ENCODE measurements at regions not wholly inside any gene's neighbourhood (a gene's known extent, or its start where the extent isn't known, plus 50 kb on each side); places are given as distances from the start of the nearest gene placed in this dataset.

DNA sequence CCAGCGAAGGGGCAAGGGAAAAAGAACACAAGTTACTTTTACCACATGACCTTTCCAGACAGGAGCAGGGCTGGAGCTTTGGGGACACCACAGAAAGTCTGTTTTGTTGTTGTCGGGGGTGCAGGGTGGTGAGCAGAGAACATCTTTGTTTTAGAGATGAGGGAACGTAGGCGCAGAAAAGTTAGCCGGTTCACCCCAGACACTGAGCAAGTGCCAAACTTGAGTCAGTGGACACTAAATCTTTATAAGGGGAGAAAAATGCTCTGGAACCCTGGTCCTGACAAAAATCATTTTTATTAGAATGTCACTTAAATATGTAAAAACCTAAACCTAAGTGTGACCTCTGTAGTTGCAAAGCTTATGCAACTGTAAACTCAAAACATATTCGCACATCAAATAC lies 126.4 kb upstream of the GAS1 start:
- TF ChIP-seq, protein P1, sequence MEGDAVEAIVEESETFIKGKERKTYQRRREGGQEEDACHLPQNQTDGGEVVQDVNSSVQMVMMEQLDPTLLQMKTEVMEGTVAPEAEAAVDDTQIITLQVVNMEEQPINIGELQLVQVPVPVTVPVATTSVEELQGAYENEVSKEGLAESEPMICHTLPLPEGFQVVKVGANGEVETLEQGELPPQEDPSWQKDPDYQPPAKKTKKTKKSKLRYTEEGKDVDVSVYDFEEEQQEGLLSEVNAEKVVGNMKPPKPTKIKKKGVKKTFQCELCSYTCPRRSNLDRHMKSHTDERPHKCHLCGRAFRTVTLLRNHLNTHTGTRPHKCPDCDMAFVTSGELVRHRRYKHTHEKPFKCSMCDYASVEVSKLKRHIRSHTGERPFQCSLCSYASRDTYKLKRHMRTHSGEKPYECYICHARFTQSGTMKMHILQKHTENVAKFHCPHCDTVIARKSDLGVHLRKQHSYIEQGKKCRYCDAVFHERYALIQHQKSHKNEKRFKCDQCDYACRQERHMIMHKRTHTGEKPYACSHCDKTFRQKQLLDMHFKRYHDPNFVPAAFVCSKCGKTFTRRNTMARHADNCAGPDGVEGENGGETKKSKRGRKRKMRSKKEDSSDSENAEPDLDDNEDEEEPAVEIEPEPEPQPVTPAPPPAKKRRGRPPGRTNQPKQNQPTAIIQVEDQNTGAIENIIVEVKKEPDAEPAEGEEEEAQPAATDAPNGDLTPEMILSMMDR (IDR thresholded peaks at IDR 0.05; ENCODE audit: low read depth, low read length) = no peak
- Histone ChIP-seq H3K36me3 (replicated peaks; ENCODE audit: low read depth, low read length) (no peaks in the 10 kb centered on the region), H3K4me1 (ENCODE audit: low read length) (no peaks in the 10 kb centered on the region), H3K79me2 (ENCODE audit: low read length) (no peaks in the 10 kb centered on the region), H3K9me3 (ENCODE audit: insufficient read depth, low read length) (no peaks in the 10 kb centered on the region), H4K20me1 (ENCODE audit: insufficient read depth, low read length) (no peaks in the 10 kb centered on the region), H3K27ac (ENCODE audit: low read length) (no peak overlapping the region), H2AFZ (ENCODE audit: low read depth, low read length) (no peak overlapping the region), H3K9ac (ENCODE audit: low read length) (no peak overlapping the region), H3K4me2 (ENCODE audit: low read length) (no peak overlapping the region), H3K4me3 (ENCODE audit: low read length) (no peak overlapping the region), H3K27me3 (ENCODE audit: low read depth, low read length) (no peaks in the 10 kb centered on the region)

DNA sequence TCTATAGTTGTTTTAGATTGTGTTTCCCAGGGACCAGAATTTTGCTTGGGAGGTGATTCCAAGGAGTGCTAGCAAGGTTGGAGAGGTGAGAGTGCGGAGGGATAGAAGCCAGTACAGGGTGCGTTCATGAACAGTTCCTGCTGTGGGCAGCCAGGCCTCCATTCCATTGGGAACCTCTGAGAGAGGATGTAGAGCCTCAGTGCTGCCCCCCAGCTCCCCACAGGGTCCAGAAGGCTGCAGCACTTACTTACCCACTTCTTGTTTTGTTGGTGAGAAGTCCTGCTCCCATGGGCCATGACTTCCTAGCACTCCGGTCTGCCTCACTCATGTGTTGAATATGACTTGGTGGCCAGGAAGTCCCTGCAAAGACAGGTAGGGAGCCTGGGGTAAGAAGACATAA lies 128.2 kb upstream of the GAS1 start:
- Histone ChIP-seq H3K4me2 (ENCODE audit: low read length) (no peak overlapping the region), H3K9me3 (ENCODE audit: insufficient read depth, low read length) (no peaks in the 10 kb centered on the region), H3K36me3 (replicated peaks; ENCODE audit: low read depth, low read length) (no peaks in the 10 kb centered on the region), H3K27ac (ENCODE audit: low read length) (no peak overlapping the region), H2AFZ (ENCODE audit: low read depth, low read length) (no peak overlapping the region), H3K4me1 (ENCODE audit: low read length) (no peaks in the 10 kb centered on the region), H4K20me1 (ENCODE audit: insufficient read depth, low read length) (no peaks in the 10 kb centered on the region), H3K4me3 (ENCODE audit: low read length) (no peak overlapping the region), H3K79me2 (ENCODE audit: low read length) (no peaks in the 10 kb centered on the region), H3K9ac (ENCODE audit: low read length) (no peak overlapping the region), H3K27me3 (ENCODE audit: low read depth, low read length) (no peaks in the 10 kb centered on the region)
- TF ChIP-seq, protein P1 (IDR thresholded peaks at IDR 0.05; ENCODE audit: low read depth, low read length) = no peak
- TF ChIP-seq EZH2phosphoT487 (IDR thresholded peaks at IDR 0.05; ENCODE audit: low read depth) = no peak

DNA sequence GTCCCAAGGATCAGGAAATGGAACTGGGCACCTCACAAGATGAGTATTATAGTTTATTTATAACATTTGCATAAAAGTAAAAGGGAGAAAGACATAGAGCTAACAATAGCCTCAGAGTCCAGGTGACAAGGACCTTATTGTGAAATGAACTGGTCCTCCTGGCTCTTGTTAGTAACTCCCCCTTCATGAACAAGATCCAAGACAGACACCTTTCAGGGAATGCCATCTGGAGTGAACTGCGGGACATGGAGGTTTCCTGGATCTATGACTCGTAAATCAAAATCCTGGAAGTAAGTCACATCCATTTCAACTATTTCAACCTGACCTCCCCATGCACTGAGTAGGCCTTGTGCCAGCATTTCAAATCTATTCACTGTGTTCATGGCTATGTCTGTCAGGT lies 129.5 kb upstream of the GAS1 start:
- no peaks in the 10 kb centered on the region for H3K9me3 ChIP-seq (ENCODE audit: insufficient read depth, low read length)
- TF ChIP-seq, protein P1 (IDR thresholded peaks at IDR 0.05; ENCODE audit: low read depth, low read length) = no peak
- no peak for TF ChIP-seq EZH2phosphoT487 (IDR thresholded peaks at IDR 0.05; ENCODE audit: low read depth)
- no peaks in the 10 kb centered on the region for H4K20me1 ChIP-seq (ENCODE audit: insufficient read depth, low read length)
- H3K27ac ChIP-seq (ENCODE audit: low read length) = no peak overlapping the region
- H3K9ac ChIP-seq (ENCODE audit: low read length) = no peak overlapping the region
- no peak overlapping the region for H3K4me3 ChIP-seq (ENCODE audit: low read length)
- H2AFZ ChIP-seq (ENCODE audit: low read depth, low read length) = no peak overlapping the region
- no peaks in the 10 kb centered on the region for H3K4me1 ChIP-seq (ENCODE audit: low read length)
- no peaks in the 10 kb centered on the region for H3K79me2 ChIP-seq (ENCODE audit: low read length)
- no peaks in the 10 kb centered on the region for H3K27me3 ChIP-seq (ENCODE audit: low read depth, low read length)
- H3K36me3 ChIP-seq (replicated peaks; ENCODE audit: low read depth, low read length) = no peaks in the 10 kb centered on the region
- no peak overlapping the region for H3K4me2 ChIP-seq (ENCODE audit: low read length)

DNA sequence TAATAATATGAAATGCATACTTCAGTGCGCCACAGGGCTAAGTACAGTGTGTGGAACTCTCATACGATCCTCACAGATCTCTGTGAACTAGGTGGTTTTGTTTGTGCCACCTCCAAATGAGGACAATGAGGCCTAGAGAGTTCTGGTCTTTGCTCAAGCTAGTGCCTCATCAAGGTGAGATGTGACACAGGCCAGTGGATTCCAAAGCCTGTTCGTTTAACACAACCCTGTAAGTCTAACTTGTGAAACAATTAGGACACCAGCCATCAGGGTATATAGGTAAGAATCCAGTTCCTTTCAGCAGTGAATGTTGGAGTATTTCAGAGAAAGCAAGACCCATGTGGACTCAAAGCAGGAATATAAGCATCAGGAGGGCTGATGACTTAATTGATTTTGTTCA lies 130.7 kb upstream of the GAS1 start:
- H3K27me3 ChIP-seq (ENCODE audit: low read depth, low read length) = no peaks in the 10 kb centered on the region
- no peak for TF ChIP-seq EZH2phosphoT487 (IDR thresholded peaks at IDR 0.05; ENCODE audit: low read depth)
- TF ChIP-seq, protein P1 (IDR thresholded peaks at IDR 0.05; ENCODE audit: low read depth, low read length) = no peak
- H3K4me2 ChIP-seq (ENCODE audit: low read length) = no peak overlapping the region
- no peak overlapping the region for H2AFZ ChIP-seq (ENCODE audit: low read depth, low read length)
- no peaks in the 10 kb centered on the region for H4K20me1 ChIP-seq (ENCODE audit: insufficient read depth, low read length)
- H3K9ac ChIP-seq (ENCODE audit: low read length) = no peak overlapping the region
- no peaks in the 10 kb centered on the region for H3K4me1 ChIP-seq (ENCODE audit: low read length)
- no peaks in the 10 kb centered on the region for H3K36me3 ChIP-seq (replicated peaks; ENCODE audit: low read depth, low read length)
- H3K79me2 ChIP-seq (ENCODE audit: low read length) = no peaks in the 10 kb centered on the region
- H3K4me3 ChIP-seq (ENCODE audit: low read length) = no peak overlapping the region
- no peak overlapping the region for H3K27ac ChIP-seq (ENCODE audit: low read length)
- H3K9me3 ChIP-seq (ENCODE audit: insufficient read depth, low read length) = no peaks in the 10 kb centered on the region
